ENCODE measurements at regions not wholly inside any gene's neighbourhood (a gene's known extent, or its start where the extent isn't known, plus 50 kb on each side); places are given as distances from the start of the nearest gene placed in this dataset.

DNA sequence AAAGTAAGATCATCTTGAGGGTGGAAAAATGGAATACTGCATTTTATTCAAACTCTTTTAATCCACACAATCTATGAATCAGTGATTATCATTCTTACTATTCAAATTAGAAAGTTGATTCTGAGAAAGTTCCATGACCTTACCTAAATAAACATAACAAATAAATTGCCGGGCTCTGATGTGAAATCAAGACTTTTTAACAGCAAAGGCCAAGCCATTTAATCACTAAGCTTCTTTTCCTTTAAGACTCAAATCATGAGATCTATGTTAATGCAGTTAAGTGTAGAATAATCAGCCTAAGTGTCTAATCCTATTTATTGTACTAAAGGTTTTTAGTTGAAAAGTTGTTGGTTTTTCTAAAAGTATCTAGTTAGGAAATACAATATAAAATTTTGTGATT, 857.0 kb downstream of the SI start:
- intact Hi-C loops (cut with micrococcal nuclease): no loop called here
- H3K9ac ChIP-seq (ENCODE audit: low read length): no peak overlapping the region
- H4K20me1 ChIP-seq (ENCODE audit: insufficient read depth): no peaks in the 10 kb centered on the region
- BruUV-seq (replicated peaks): no TSS peak
- no peaks in the 10 kb centered on the region for H3K4me1 ChIP-seq (ENCODE audit: control insufficient read depth in 1 of 2, insufficient read depth in 2 of 2, low read length in 2 of 2)
- H2AFZ ChIP-seq (ENCODE audit: low read depth, low read length, poor library complexity, severe bottlenecking): no peak overlapping the region
- no peak for ATAC-seq
- no peaks in the 10 kb centered on the region for H3K27me3 ChIP-seq (ENCODE audit: insufficient read depth, low read length)
- CTCF ChIA-PET: no interaction called here
- DNase-seq (ENCODE audit: low read depth, low spot score): no peak
- H3K36me3 ChIP-seq (ENCODE audit: control insufficient read depth in 1 of 2, insufficient read depth in 2 of 2, low read length in 2 of 2): no peaks in the 10 kb centered on the region
- no peaks in the 10 kb centered on the region for H3K79me2 ChIP-seq (ENCODE audit: insufficient read depth, low read length)
- H3K9me2 ChIP-seq (ENCODE audit: insufficient read depth): no peaks in the 10 kb centered on the region
- RAD21 ChIA-PET (ENCODE audit: low non-redundant PET in 1 of 2, low total read pairs in 2 of 2, uncharacterized antibody in 2 of 2, unreplicated experiment in 2 of 2): no interaction called here
- H3K4me3 ChIP-seq (replicated peaks in 1 of 2; ENCODE audit: low read depth in 1 of 2, low read length in 2 of 2): no peak overlapping the region
- no peaks in the 10 kb centered on the region for H3K9me3 ChIP-seq (ENCODE audit: control insufficient read depth in 1 of 2, insufficient read depth in 1 of 2, low read depth in 1 of 2, low read length in 2 of 2)
- POLR2A ChIA-PET: no interaction called here
- H3K27ac ChIP-seq (ENCODE audit: low read depth, low read length): no peak overlapping the region
- no peak overlapping the region for H3K4me2 ChIP-seq (ENCODE audit: low read length)
- TF ChIP-seq ZNF274 (IDR thresholded peaks at IDR 0.05; ENCODE audit: low read depth, low read length): no peak
- TF ChIP-seq YY1 (IDR thresholded peaks at IDR 0.05; ENCODE audit: extremely low read depth, insufficient replicate concordance, low read depth, low read length): no peak
- TF ChIP-seq FOSL1 (IDR thresholded peaks at IDR 0.05; ENCODE audit: low read depth): no peak
- TF ChIP-seq SP1 (IDR thresholded peaks at IDR 0.05; ENCODE audit: low read depth): no peak
- TF ChIP-seq, protein P1, sequence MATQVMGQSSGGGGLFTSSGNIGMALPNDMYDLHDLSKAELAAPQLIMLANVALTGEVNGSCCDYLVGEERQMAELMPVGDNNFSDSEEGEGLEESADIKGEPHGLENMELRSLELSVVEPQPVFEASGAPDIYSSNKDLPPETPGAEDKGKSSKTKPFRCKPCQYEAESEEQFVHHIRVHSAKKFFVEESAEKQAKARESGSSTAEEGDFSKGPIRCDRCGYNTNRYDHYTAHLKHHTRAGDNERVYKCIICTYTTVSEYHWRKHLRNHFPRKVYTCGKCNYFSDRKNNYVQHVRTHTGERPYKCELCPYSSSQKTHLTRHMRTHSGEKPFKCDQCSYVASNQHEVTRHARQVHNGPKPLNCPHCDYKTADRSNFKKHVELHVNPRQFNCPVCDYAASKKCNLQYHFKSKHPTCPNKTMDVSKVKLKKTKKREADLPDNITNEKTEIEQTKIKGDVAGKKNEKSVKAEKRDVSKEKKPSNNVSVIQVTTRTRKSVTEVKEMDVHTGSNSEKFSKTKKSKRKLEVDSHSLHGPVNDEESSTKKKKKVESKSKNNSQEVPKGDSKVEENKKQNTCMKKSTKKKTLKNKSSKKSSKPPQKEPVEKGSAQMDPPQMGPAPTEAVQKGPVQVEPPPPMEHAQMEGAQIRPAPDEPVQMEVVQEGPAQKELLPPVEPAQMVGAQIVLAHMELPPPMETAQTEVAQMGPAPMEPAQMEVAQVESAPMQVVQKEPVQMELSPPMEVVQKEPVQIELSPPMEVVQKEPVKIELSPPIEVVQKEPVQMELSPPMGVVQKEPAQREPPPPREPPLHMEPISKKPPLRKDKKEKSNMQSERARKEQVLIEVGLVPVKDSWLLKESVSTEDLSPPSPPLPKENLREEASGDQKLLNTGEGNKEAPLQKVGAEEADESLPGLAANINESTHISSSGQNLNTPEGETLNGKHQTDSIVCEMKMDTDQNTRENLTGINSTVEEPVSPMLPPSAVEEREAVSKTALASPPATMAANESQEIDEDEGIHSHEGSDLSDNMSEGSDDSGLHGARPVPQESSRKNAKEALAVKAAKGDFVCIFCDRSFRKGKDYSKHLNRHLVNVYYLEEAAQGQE (IDR thresholded peaks at IDR 0.05; ENCODE audit: low read depth): no peak
- no peak for TF ChIP-seq EZH2 (IDR thresholded peaks at IDR 0.05)
- TF ChIP-seq, protein P2, sequence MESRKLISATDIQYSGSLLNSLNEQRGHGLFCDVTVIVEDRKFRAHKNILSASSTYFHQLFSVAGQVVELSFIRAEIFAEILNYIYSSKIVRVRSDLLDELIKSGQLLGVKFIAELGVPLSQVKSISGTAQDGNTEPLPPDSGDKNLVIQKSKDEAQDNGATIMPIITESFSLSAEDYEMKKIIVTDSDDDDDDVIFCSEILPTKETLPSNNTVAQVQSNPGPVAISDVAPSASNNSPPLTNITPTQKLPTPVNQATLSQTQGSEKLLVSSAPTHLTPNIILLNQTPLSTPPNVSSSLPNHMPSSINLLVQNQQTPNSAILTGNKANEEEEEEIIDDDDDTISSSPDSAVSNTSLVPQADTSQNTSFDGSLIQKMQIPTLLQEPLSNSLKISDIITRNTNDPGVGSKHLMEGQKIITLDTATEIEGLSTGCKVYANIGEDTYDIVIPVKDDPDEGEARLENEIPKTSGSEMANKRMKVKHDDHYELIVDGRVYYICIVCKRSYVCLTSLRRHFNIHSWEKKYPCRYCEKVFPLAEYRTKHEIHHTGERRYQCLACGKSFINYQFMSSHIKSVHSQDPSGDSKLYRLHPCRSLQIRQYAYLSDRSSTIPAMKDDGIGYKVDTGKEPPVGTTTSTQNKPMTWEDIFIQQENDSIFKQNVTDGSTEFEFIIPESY (IDR thresholded peaks at IDR 0.05; ENCODE audit: extremely low read depth, insufficient replicate concordance, low read length): no peak
- TF ChIP-seq POLR2AphosphoS5 (IDR thresholded peaks at IDR 0.05; ENCODE audit: low read depth, low read length): no peak
- no peak for TF ChIP-seq RAD21 (IDR thresholded peaks at IDR 0.05; ENCODE audit: low read depth)
- TF ChIP-seq EGR1 (IDR thresholded peaks at IDR 0.05; ENCODE audit: low read depth): no peak
- no peak for TF ChIP-seq CBX3 (IDR thresholded peaks at IDR 0.05; ENCODE audit: low read depth)
- no peak for TF ChIP-seq ELF1 (IDR thresholded peaks at IDR 0.05; ENCODE audit: borderline replicate concordance, low read depth)
- TF ChIP-seq, protein P3, sequence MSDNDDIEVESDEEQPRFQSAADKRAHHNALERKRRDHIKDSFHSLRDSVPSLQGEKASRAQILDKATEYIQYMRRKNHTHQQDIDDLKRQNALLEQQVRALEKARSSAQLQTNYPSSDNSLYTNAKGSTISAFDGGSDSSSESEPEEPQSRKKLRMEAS (IDR thresholded peaks at IDR 0.05): no peak
- TF ChIP-seq ZFX (IDR thresholded peaks at IDR 0.05): no peak
- TF ChIP-seq POLR2A (IDR thresholded peaks at IDR 0.05; ENCODE audit: borderline replicate concordance, extremely low read depth, insufficient read depth, insufficient read length): no peak
- TF ChIP-seq TCF7L2 (IDR thresholded peaks at IDR 0.05; ENCODE audit: borderline replicate concordance, extremely low read depth, insufficient read depth, insufficient read length): no peak
- no peak for TF ChIP-seq SRF (IDR thresholded peaks at IDR 0.05; ENCODE audit: low read depth)
- TF ChIP-seq EZH2phosphoT487 (IDR thresholded peaks at IDR 0.05; ENCODE audit: borderline replicate concordance): no peak
- no peak for TF ChIP-seq SIN3A (IDR thresholded peaks at IDR 0.05; ENCODE audit: low read depth)
- TF ChIP-seq, protein P4, sequence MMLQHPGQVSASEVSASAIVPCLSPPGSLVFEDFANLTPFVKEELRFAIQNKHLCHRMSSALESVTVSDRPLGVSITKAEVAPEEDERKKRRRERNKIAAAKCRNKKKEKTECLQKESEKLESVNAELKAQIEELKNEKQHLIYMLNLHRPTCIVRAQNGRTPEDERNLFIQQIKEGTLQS (IDR thresholded peaks at IDR 0.05): no peak

Data from HCT116 (cell line).